Testis (tissue), 2 donors: ENCODE measurements at regions not wholly inside any gene's neighbourhood (a gene's known extent, or its start where the extent isn't known, plus 50 kb on each side); places are given as distances from the start of the nearest gene placed in this dataset.

Experiments used
- CTCF ChIP-seq, 3 experiments: fragments of 450-650 bp in 2 of 3; fragments of 200-600 bp in 1 of 3; sonication (generic) in 1 of 3; IDR thresholded peaks; one replicate each; pipeline ENCODE4 v1.5.1; 2016 to 2019; ENCODE audit warnings: antibody characterized with exemption in 3 of 3, mild to moderate bottlenecking in 2 of 3, moderate library complexity in 1 of 3
- POLR2A ChIP-seq: fragments of 450-650 bp; IDR thresholded peaks from one replicate; pipeline ENCODE4 v1.6.1; 2017; ENCODE audit warnings: antibody characterized with exemption, mild to moderate bottlenecking, moderate library complexity

GRCh38 chr20:21003902-21004301 lies 102.3 kb downstream of the LINC00237 start:
- no peak for TF ChIP-seq POLR2A
- no peak for TF ChIP-seq CTCF (IDR thresholded peaks at IDR 0.05)
